HepG2 (cell line): ENCODE measurements at regions not wholly inside any gene's neighbourhood (a gene's known extent, or its start where the extent isn't known, plus 50 kb on each side); places are given as distances from the start of the nearest gene placed in this dataset.

ENCODE experiments used
- CEBPB ChIP-seq: IDR thresholded peaks from 2 replicates; pipeline ENCODE4 v1.6.1; 2011; ENCODE audit warnings: low read depth, low read length, improper control_type of control experiment, borderline replicate concordance
- EP300 ChIP-seq, 3 experiments: sonication (generic) in 1 of 3; formaldehyde crosslinking in 1 of 3; IDR thresholded peaks; 2 replicates each; pipeline versions ENCODE4 v1.5.1 to v1.6.1; 2011 to 2020; ENCODE audit warnings: low read depth in 2 of 3, low read length in 2 of 3, borderline replicate concordance in 1 of 3, improper control_type of control experiment in 1 of 3, mild to moderate bottlenecking in 1 of 3, missing genetic modification reagents in 1 of 3, moderate library complexity in 1 of 3
- EZH2 ChIP-seq: conservative IDR thresholded peaks from 2 replicates; pipeline ENCODE4 v1.6.1; 2012; ENCODE audit warnings: mild to moderate bottlenecking, low read depth, low read length, moderate library complexity
- NFATC3 ChIP-seq: sonication (generic); formaldehyde crosslinking; IDR thresholded peaks from 2 replicates; pipeline ENCODE4 v1.5.1; 2020; ENCODE audit warnings: mild to moderate bottlenecking, missing genetic modification reagents
- SMARCE1 ChIP-seq: fragments of 450-650 bp; IDR thresholded peaks from 2 replicates; pipeline ENCODE4 v1.6.1; 2017; ENCODE audit warnings: borderline replicate concordance
- TARDBP ChIP-seq: sonication (generic); formaldehyde crosslinking; IDR thresholded peaks from 2 replicates; pipeline ENCODE4 v1.8.0; 2022; ENCODE audit warnings: mild to moderate bottlenecking, missing genetic modification reagents
- TEAD2 ChIP-seq: sonication (generic); formaldehyde crosslinking; IDR thresholded peaks from 2 replicates; pipeline ENCODE4 v1.9.0; 2021; ENCODE audit warnings: missing genetic modification reagents
- ZNF232 ChIP-seq: sonication (generic); formaldehyde crosslinking; IDR thresholded peaks from 2 replicates; pipeline ENCODE4 v1.4.0; 2020; ENCODE audit warnings: missing genetic modification reagents, borderline replicate concordance
- TF ChIP-seq, protein P1 (sequence below): sonication (generic); formaldehyde crosslinking; IDR thresholded peaks from 2 replicates; pipeline ENCODE4 v1.5.0; 2020; ENCODE audit warnings: mild to moderate bottlenecking, missing genetic modification reagents, moderate library complexity
- TF ChIP-seq, protein P2 (sequence below), 2 experiments: IDR thresholded peaks; 2 replicates each; pipeline ENCODE4 v1.6.1; 2011 to 2012; ENCODE audit warnings: low read length in 2 of 2, borderline replicate concordance in 1 of 2, low read depth in 1 of 2, mild to moderate bottlenecking in 1 of 2, moderate library complexity in 1 of 2

DNA sequence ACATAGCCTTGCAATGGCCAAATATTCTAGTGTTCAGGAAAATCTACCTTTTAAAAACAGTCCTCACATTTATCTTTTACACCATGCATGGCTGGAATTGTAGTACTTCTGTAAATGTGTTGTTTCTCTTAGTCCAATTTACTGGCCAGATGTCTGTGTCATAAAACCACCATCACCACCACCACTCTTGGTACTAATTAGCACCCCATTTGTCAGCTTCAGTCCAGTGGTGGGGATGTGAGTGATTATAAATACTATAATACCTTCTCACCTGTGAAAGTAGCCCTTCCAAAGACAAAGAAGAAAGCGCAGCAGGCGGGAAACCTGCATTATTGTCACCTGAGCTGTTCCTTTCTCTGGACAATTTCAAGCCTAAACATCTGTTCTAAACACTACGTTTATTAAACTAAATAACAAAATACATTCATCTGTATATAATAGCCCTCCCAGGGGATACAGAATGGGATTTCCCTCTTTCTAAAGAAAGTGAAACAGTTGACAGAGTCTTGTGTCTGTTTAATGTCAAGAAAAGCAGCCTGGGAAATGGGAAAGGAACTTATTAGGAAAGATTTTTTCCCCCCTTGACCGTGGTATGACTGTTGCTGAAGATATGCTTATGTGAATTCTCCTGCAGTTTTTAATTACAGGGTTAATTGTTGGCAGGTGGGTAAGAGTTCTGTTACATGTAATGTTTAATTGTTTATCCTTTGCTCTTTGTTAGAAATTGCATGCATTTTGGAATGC is 144.5 kb upstream of the NUDT12 start:
- TF ChIP-seq, protein P1, sequence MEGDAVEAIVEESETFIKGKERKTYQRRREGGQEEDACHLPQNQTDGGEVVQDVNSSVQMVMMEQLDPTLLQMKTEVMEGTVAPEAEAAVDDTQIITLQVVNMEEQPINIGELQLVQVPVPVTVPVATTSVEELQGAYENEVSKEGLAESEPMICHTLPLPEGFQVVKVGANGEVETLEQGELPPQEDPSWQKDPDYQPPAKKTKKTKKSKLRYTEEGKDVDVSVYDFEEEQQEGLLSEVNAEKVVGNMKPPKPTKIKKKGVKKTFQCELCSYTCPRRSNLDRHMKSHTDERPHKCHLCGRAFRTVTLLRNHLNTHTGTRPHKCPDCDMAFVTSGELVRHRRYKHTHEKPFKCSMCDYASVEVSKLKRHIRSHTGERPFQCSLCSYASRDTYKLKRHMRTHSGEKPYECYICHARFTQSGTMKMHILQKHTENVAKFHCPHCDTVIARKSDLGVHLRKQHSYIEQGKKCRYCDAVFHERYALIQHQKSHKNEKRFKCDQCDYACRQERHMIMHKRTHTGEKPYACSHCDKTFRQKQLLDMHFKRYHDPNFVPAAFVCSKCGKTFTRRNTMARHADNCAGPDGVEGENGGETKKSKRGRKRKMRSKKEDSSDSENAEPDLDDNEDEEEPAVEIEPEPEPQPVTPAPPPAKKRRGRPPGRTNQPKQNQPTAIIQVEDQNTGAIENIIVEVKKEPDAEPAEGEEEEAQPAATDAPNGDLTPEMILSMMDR, result no peak
- TF ChIP-seq EP300 (IDR thresholded peaks at IDR 0.05; ENCODE audit: low read depth in 2 of 2, low read length in 2 of 2) (no peak), EP300 (CRISPR knock-in tag; IDR thresholded peaks at IDR 0.05; ENCODE audit: borderline replicate concordance) (no peak), TARDBP (CRISPR knock-in tag) (no peak), TEAD2 (no peak), CEBPB (no peak), ZNF232 (CRISPR knock-in tag) (no peak), SMARCE1 (no peak), NFATC3 (no peak), EZH2 (no peak)
- TF ChIP-seq, protein P2, sequence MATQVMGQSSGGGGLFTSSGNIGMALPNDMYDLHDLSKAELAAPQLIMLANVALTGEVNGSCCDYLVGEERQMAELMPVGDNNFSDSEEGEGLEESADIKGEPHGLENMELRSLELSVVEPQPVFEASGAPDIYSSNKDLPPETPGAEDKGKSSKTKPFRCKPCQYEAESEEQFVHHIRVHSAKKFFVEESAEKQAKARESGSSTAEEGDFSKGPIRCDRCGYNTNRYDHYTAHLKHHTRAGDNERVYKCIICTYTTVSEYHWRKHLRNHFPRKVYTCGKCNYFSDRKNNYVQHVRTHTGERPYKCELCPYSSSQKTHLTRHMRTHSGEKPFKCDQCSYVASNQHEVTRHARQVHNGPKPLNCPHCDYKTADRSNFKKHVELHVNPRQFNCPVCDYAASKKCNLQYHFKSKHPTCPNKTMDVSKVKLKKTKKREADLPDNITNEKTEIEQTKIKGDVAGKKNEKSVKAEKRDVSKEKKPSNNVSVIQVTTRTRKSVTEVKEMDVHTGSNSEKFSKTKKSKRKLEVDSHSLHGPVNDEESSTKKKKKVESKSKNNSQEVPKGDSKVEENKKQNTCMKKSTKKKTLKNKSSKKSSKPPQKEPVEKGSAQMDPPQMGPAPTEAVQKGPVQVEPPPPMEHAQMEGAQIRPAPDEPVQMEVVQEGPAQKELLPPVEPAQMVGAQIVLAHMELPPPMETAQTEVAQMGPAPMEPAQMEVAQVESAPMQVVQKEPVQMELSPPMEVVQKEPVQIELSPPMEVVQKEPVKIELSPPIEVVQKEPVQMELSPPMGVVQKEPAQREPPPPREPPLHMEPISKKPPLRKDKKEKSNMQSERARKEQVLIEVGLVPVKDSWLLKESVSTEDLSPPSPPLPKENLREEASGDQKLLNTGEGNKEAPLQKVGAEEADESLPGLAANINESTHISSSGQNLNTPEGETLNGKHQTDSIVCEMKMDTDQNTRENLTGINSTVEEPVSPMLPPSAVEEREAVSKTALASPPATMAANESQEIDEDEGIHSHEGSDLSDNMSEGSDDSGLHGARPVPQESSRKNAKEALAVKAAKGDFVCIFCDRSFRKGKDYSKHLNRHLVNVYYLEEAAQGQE (IDR thresholded peaks at IDR 0.05; ENCODE audit: borderline replicate concordance in 1 of 2, low read depth in 1 of 2, low read length in 2 of 2), result no peak
